DOHH2 (cell line): ENCODE measurements at regions not wholly inside any gene's neighbourhood (a gene's known extent, or its start where the extent isn't known, plus 50 kb on each side); places are given as distances from the start of the nearest gene placed in this dataset.

Source experiments
- EZH2phosphoT487 ChIP-seq: fragments of 200-600 bp; sonication (generic); IDR thresholded peaks from 2 replicates; pipeline ENCODE4 v1.6.1; 2017; ENCODE audit warnings: borderline replicate concordance, mild to moderate bottlenecking, antibody characterized with exemption, low read length, moderate library complexity, mixed read lengths
- TF ChIP-seq, protein P1 (sequence below): fragments of 200-600 bp; sonication (generic); IDR thresholded peaks from one replicate; pipeline ENCODE4 v1.5.1; 2014; ENCODE audit warnings: antibody characterized with exemption, mild to moderate bottlenecking, low read depth, low read length; ENCODE audit not compliant: poor library complexity, severe bottlenecking

DNA sequence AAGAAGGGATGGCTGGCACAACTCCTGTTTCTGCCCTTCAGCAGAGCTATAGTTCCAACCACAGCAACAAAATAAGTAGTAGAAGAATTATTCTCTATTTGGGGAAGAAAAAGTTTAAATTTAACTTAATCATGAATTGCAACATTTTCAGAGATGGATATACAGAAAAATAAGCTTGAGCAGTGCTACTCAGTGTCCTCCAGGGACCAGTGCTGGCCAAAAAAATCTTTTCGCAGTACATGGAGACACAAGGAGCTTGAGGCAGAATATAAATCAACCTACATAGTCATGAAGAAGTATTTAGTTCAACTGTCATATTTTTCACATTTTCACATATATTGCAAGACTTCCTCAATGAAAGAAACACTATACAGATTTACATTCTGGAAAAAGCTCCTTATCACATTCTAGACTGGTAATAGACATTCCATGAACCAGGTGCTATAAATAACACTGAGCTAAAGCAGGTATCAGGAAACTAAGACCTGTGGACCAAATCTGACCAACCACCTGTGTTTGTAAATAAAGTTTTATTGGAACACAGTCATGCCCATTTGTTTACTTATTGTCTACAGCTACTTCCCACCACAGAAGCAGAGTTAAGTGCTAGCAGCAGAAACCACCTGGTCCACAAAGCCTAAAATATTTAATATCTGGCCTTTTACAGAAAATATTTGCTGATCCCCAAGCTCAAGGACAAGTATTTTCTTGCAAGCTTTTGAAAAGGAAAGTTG, 101.9 kb downstream of the RGS21 start:
- TF ChIP-seq, protein P1, sequence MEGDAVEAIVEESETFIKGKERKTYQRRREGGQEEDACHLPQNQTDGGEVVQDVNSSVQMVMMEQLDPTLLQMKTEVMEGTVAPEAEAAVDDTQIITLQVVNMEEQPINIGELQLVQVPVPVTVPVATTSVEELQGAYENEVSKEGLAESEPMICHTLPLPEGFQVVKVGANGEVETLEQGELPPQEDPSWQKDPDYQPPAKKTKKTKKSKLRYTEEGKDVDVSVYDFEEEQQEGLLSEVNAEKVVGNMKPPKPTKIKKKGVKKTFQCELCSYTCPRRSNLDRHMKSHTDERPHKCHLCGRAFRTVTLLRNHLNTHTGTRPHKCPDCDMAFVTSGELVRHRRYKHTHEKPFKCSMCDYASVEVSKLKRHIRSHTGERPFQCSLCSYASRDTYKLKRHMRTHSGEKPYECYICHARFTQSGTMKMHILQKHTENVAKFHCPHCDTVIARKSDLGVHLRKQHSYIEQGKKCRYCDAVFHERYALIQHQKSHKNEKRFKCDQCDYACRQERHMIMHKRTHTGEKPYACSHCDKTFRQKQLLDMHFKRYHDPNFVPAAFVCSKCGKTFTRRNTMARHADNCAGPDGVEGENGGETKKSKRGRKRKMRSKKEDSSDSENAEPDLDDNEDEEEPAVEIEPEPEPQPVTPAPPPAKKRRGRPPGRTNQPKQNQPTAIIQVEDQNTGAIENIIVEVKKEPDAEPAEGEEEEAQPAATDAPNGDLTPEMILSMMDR = no peak
- TF ChIP-seq EZH2phosphoT487 = no peak
